ENCODE measurements at regions not wholly inside any gene's neighbourhood (a gene's known extent, or its start where the extent isn't known, plus 50 kb on each side); places are given as distances from the start of the nearest gene placed in this dataset.

DNA sequence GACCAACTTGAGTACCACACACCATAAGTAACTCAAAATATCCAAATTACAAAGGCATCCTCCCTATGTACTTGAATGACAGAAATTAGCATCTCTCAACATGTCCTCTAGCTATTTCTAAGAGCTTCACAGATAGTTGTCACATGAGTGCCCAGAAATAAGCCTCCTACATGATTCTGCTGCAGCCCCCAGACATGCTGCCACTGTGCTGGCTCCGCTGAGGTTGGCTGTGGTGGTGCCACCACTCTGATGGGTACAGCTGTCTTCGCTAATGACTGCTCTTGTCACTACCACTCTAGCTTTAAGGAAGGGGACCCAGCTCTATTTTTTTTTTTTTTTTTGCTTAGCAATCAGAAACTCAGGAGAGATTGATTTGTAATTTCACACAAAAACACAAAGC is 256.0 kb downstream of the GRXCR1 start:
- TF ChIP-seq POLR2A (IDR thresholded peaks at IDR 0.05; ENCODE audit: low read depth, low read length) (no peak), POLR2AphosphoS5 (IDR thresholded peaks at IDR 0.05; ENCODE audit: insufficient read depth, low read depth, low read length) (no peak)
- TF ChIP-seq, protein P1, sequence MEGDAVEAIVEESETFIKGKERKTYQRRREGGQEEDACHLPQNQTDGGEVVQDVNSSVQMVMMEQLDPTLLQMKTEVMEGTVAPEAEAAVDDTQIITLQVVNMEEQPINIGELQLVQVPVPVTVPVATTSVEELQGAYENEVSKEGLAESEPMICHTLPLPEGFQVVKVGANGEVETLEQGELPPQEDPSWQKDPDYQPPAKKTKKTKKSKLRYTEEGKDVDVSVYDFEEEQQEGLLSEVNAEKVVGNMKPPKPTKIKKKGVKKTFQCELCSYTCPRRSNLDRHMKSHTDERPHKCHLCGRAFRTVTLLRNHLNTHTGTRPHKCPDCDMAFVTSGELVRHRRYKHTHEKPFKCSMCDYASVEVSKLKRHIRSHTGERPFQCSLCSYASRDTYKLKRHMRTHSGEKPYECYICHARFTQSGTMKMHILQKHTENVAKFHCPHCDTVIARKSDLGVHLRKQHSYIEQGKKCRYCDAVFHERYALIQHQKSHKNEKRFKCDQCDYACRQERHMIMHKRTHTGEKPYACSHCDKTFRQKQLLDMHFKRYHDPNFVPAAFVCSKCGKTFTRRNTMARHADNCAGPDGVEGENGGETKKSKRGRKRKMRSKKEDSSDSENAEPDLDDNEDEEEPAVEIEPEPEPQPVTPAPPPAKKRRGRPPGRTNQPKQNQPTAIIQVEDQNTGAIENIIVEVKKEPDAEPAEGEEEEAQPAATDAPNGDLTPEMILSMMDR (IDR thresholded peaks at IDR 0.05; ENCODE audit: extremely low read depth in 1 of 2, insufficient read depth in 1 of 2, low read depth in 1 of 2, low read length in 2 of 2) = no peak
